Transverse colon (tissue), 3 donors: ENCODE measurements at regions not wholly inside any gene's neighbourhood (a gene's known extent, or its start where the extent isn't known, plus 50 kb on each side); places are given as distances from the start of the nearest gene placed in this dataset.

Source experiments
- EP300 ChIP-seq: sonication (generic); formaldehyde crosslinking; IDR thresholded peaks from one replicate; pipeline ENCODE4 v1.6.1; 2017; ENCODE audit warnings: antibody characterized with exemption, low read depth
- POLR2A ChIP-seq: fragments of 450-650 bp; IDR thresholded peaks from one replicate; pipeline ENCODE4 v1.6.1; 2016; ENCODE audit warnings: antibody characterized with exemption, mild to moderate bottlenecking, moderate library complexity
- TF ChIP-seq, protein P1 (sequence below), 5 experiments: fragments of 200-600 bp in 3 of 5; fragments of 450-650 bp in 2 of 5; sonication (generic) in 3 of 5; IDR thresholded peaks; 1 replicate in 2 of 5; 2 replicates in 3 of 5; pipeline ENCODE4 v1.5.1; 2016 to 2017; ENCODE audit warnings: antibody characterized with exemption in 5 of 5, inconsistent platforms in 3 of 5, mild to moderate bottlenecking in 2 of 5, moderate library complexity in 1 of 5

DNA sequence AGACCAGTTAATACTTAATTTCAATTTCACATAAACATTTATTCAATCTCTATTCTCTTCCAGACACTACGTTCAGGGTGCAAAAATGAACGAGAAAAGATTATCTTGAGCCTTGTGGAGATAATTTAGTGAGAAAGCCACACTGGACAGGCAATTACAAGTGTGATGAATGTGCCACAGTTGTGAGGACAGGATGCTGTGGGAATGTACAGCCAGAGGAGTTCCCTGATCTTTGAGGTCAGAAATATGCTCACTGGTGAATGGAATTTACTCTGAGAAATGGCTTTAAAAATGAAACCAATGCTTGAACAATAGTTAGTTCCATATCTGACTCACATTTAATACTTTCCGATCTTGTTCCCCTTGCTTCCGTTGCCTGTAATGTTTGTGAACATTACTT, 864.8 kb downstream of the GATA3 start:
- TF ChIP-seq POLR2A (no peak), EP300 (no peak)
- TF ChIP-seq, protein P1, sequence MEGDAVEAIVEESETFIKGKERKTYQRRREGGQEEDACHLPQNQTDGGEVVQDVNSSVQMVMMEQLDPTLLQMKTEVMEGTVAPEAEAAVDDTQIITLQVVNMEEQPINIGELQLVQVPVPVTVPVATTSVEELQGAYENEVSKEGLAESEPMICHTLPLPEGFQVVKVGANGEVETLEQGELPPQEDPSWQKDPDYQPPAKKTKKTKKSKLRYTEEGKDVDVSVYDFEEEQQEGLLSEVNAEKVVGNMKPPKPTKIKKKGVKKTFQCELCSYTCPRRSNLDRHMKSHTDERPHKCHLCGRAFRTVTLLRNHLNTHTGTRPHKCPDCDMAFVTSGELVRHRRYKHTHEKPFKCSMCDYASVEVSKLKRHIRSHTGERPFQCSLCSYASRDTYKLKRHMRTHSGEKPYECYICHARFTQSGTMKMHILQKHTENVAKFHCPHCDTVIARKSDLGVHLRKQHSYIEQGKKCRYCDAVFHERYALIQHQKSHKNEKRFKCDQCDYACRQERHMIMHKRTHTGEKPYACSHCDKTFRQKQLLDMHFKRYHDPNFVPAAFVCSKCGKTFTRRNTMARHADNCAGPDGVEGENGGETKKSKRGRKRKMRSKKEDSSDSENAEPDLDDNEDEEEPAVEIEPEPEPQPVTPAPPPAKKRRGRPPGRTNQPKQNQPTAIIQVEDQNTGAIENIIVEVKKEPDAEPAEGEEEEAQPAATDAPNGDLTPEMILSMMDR (IDR thresholded peaks at IDR 0.05), result no peak
